ENCODE measurements at regions not wholly inside any gene's neighbourhood (a gene's known extent, or its start where the extent isn't known, plus 50 kb on each side); places are given as distances from the start of the nearest gene placed in this dataset.

GRCh38 chr14:40944521-40944920 is 662.2 kb upstream of the LRFN5 start:
- H3K36me3 ChIP-seq (ENCODE audit: control insufficient read depth, insufficient read depth, low read length): no peaks in the 10 kb centered on the region
- H3K27me3 ChIP-seq (ENCODE audit: control insufficient read depth, insufficient read depth, low read length): no peaks in the 10 kb centered on the region
- TF ChIP-seq CTCF (IDR thresholded peaks at IDR 0.05; ENCODE audit: insufficient read depth, low read length, poor library complexity, severe bottlenecking): no peak
- DNase-seq (ENCODE audit: low read depth): no peak
- H3K4me3 ChIP-seq (ENCODE audit: low read depth, low read length): no peak overlapping the region

GRCh38 chr14:40936861-40937260 is 669.8 kb upstream of the LRFN5 start:
- DNase-seq (ENCODE audit: low read depth): no peak
- H3K4me3 ChIP-seq (ENCODE audit: low read depth, low read length): no peak overlapping the region
- no peak for TF ChIP-seq CTCF (IDR thresholded peaks at IDR 0.05; ENCODE audit: insufficient read depth, low read length, poor library complexity, severe bottlenecking)
- no peaks in the 10 kb centered on the region for H3K27me3 ChIP-seq (ENCODE audit: control insufficient read depth, insufficient read depth, low read length)
- H3K36me3 ChIP-seq (ENCODE audit: control insufficient read depth, insufficient read depth, low read length): no peaks in the 10 kb centered on the region

GRCh38 chr14:40920380-40920779 is 686.3 kb upstream of the LRFN5 start:
- DNase-seq (ENCODE audit: low read depth): no peak
- Histone ChIP-seq H3K36me3 (ENCODE audit: control insufficient read depth, insufficient read depth, low read length) (no peaks in the 10 kb centered on the region), H3K27me3 (ENCODE audit: control insufficient read depth, insufficient read depth, low read length) (no peaks in the 10 kb centered on the region), H3K4me3 (ENCODE audit: low read depth, low read length) (no peak overlapping the region)
- no peak for TF ChIP-seq CTCF (IDR thresholded peaks at IDR 0.05; ENCODE audit: insufficient read depth, low read length, poor library complexity, severe bottlenecking)

- Histone ChIP-seq H3K27me3 (ENCODE audit: control insufficient read depth, insufficient read depth, low read length) (no peaks in the 10 kb centered on the region), H3K36me3 (ENCODE audit: control insufficient read depth, insufficient read depth, low read length) (no peaks in the 10 kb centered on the region), H3K4me3 (ENCODE audit: low read depth, low read length) (no peak overlapping the region)
- TF ChIP-seq CTCF (IDR thresholded peaks at IDR 0.05; ENCODE audit: insufficient read depth, low read length, poor library complexity, severe bottlenecking): no peak
- DNase-seq (ENCODE audit: low read depth): no peak
Measured at GRCh38 chr14:40911141-40911540, 695.5 kb upstream of the LRFN5 start.

- Histone ChIP-seq H3K27me3 (ENCODE audit: control insufficient read depth, insufficient read depth, low read length) (no peaks in the 10 kb centered on the region), H3K4me3 (ENCODE audit: low read depth, low read length) (no peak overlapping the region), H3K36me3 (ENCODE audit: control insufficient read depth, insufficient read depth, low read length) (no peaks in the 10 kb centered on the region)
- TF ChIP-seq CTCF (IDR thresholded peaks at IDR 0.05; ENCODE audit: insufficient read depth, low read length, poor library complexity, severe bottlenecking): no peak
- no peak for DNase-seq (ENCODE audit: low read depth)
Measured at GRCh38 chr14:40909906-40910305, 696.8 kb upstream of the LRFN5 start.

GRCh38 chr14:40903709-40904108 is 703.0 kb upstream of the LRFN5 start:
- Histone ChIP-seq H3K36me3 (ENCODE audit: control insufficient read depth, insufficient read depth, low read length) (no peaks in the 10 kb centered on the region), H3K4me3 (ENCODE audit: low read depth, low read length) (no peak overlapping the region), H3K27me3 (ENCODE audit: control insufficient read depth, insufficient read depth, low read length) (no peaks in the 10 kb centered on the region)
- DNase-seq (ENCODE audit: low read depth): no peak
- no peak for TF ChIP-seq CTCF (IDR thresholded peaks at IDR 0.05; ENCODE audit: insufficient read depth, low read length, poor library complexity, severe bottlenecking)
